Coronary artery (tissue), 2 donors: ENCODE measurements at regions not wholly inside any gene's neighbourhood (a gene's known extent, or its start where the extent isn't known, plus 50 kb on each side); places are given as distances from the start of the nearest gene placed in this dataset.
"Not testable (repeated sequence)": the region's sequence is repeated elsewhere in the genome, so short reads cannot be mapped to it uniquely, and the experiment has no call there.

Source experiments
- DNase-seq: peaks from one replicate; pipeline ENCODE4 v3.0.0-alpha.2; 2017; ENCODE audit warnings: low spot score
- H3K27ac ChIP-seq, 2 donors: fragments of 200-600 bp; sonication (generic); one replicate each; pipeline ENCODE4 v1.5.1; 2016 to 2019
- H3K4me3 ChIP-seq: fragments of 200-600 bp; sonication (generic); 2 replicates; pipeline ENCODE4 v1.5.1; 2016; ENCODE audit warnings: mild to moderate bottlenecking, moderate library complexity
- CTCF ChIP-seq: fragments of 200-600 bp; sonication (generic); IDR thresholded peaks from one replicate; pipeline ENCODE4 v1.5.1; 2019; ENCODE audit warnings: antibody characterized with exemption

GRCh38 chr10:2548071-2548470, 519.3 kb upstream of the PFKP start:
- TF ChIP-seq CTCF: no peak
- DNase-seq: no peak
- H3K27ac ChIP-seq: no peak overlapping the region
- H3K4me3 ChIP-seq: no peak overlapping the region

GRCh38 chr10:2547606-2548005, 519.7 kb upstream of the PFKP start:
- Histone ChIP-seq H3K4me3 (no peak overlapping the region), H3K27ac (no peak overlapping the region)
- no peak for TF ChIP-seq CTCF
- DNase-seq: no peak

GRCh38 chr10:2546894-2547293, 520.5 kb upstream of the PFKP start:
- not testable (repeated sequence) for H3K27ac ChIP-seq, H3K4me3 ChIP-seq, DNase-seq

- no peak for TF ChIP-seq CTCF
- DNase-seq: no peak
- no peak overlapping the region for H3K27ac ChIP-seq
- H3K4me3 ChIP-seq: no peak overlapping the region
Observed at GRCh38 chr10:2543974-2544373, 523.4 kb upstream of the PFKP start.

GRCh38 chr10:2543142-2543886, 524.0 kb upstream of the PFKP start:
- H3K27ac ChIP-seq: no peak overlapping the region
- no peak for TF ChIP-seq CTCF
- no peak for DNase-seq
- no peak overlapping the region for H3K4me3 ChIP-seq

- no peak for TF ChIP-seq CTCF
- H3K27ac ChIP-seq: no peak overlapping the region
- H3K4me3 ChIP-seq: no peak overlapping the region
- no peak for DNase-seq
Observed at GRCh38 chr10:2541176-2541575, 526.2 kb upstream of the PFKP start.

- no peak overlapping the region for H3K27ac ChIP-seq
- no peak overlapping the region for H3K4me3 ChIP-seq
- DNase-seq: no peak
- TF ChIP-seq CTCF: no peak
Observed at GRCh38 chr10:2529945-2530344, 537.4 kb upstream of the PFKP start.
